Skeletal muscle tissue (tissue), 3 donors: ENCODE measurements at regions not wholly inside any gene's neighbourhood (a gene's known extent, or its start where the extent isn't known, plus 50 kb on each side); places are given as distances from the start of the nearest gene placed in this dataset.

Experiments
- H3K27ac ChIP-seq: one replicate; pipeline ENCODE4 v1.7.0; 2013; ENCODE audit warnings: mild to moderate bottlenecking, low read depth, low read length, inconsistent platforms
- H3K27me3 ChIP-seq, 3 donors: one replicate each; pipeline ENCODE4 v1.7.0; 2013; ENCODE audit warnings: low read length in 3 of 3; ENCODE audit not compliant: control insufficient read depth in 3 of 3, insufficient read depth in 3 of 3
- H3K36me3 ChIP-seq, 3 donors: one replicate each; pipeline ENCODE4 v1.7.0; 2013; ENCODE audit warnings: low read length in 3 of 3; ENCODE audit not compliant: control insufficient read depth in 3 of 3, insufficient read depth in 3 of 3
- H3K4me1 ChIP-seq, 3 donors: one replicate each; pipeline ENCODE4 v1.7.0; 2013; ENCODE audit warnings: low read length in 3 of 3, mild to moderate bottlenecking in 3 of 3; ENCODE audit not compliant: control insufficient read depth in 3 of 3, insufficient read depth in 3 of 3
- H3K4me3 ChIP-seq, 3 donors: one replicate each; pipeline ENCODE4 v1.7.0; 2013; ENCODE audit warnings: low read length in 3 of 3
- H3K9ac ChIP-seq, 3 donors: one replicate each; pipeline ENCODE4 v1.7.0; 2013; ENCODE audit warnings: low read length in 3 of 3, mild to moderate bottlenecking in 3 of 3, moderate library complexity in 2 of 3, low read depth in 1 of 3
- H3K9me3 ChIP-seq, 3 donors: one replicate each; pipeline ENCODE4 v1.7.0; 2013; ENCODE audit warnings: low read length in 3 of 3; ENCODE audit not compliant: control insufficient read depth in 3 of 3
- donor health status: Osteomylitis.

DNA sequence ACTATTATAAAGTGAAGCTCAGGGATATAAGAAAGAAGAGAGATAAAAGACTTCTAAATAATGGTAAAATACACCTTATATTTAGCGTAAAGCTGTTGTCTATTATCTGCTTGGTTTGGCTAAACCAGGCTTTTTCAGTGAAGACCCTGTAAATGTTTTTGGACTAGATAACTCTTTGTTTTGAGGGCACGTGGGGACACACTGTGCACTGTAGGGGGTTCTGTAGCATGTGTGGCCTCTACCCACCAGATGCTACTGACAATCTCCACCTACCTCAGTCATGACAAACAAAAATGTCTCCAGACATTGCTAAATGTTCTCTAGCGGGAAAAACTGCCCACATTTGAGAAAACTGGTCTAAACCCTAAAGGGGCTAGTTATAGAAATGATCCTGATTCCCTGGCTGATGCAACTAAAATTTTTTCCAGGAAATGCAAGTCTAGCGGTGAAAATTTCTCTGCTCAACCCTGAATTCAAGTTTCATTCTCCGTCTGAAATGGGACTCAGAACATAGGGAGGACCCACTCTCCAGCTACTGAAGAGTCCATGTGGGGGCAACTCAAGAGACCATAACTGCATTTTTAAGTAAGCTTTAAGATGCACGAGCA is 355.2 kb upstream of the RASGEF1B start:
- no peaks in the 10 kb centered on the region for H3K4me1 ChIP-seq
- no peak overlapping the region for H3K9ac ChIP-seq
- H3K27ac ChIP-seq, result no peak overlapping the region
- no peak overlapping the region for H3K4me3 ChIP-seq
- no peaks in the 10 kb centered on the region for H3K27me3 ChIP-seq
- no peaks in the 10 kb centered on the region for H3K36me3 ChIP-seq
- no peaks in the 10 kb centered on the region for H3K9me3 ChIP-seq

DNA sequence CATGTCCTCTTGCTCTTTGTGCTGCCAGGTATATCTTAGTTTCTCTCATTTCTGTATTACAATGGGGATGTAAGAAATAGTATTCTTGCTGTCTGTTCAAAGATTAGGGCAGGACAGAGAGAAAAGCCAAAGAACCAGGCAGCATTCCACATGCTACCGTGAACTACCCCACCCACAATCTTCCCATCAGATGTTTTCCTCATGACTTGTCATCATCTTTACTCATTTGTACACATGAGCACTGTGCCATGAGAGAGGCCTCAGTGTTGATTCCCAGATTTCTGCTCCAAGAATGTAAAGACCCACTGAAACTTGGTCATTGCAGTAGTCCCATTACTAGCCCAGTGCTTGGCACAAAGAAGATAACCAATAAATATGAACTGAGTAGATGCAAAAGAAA is 354.6 kb upstream of the RASGEF1B start:
- H3K4me1 ChIP-seq, result no peaks in the 10 kb centered on the region
- H3K36me3 ChIP-seq, result no peaks in the 10 kb centered on the region
- no peak overlapping the region for H3K4me3 ChIP-seq
- no peak overlapping the region for H3K9ac ChIP-seq
- no peaks in the 10 kb centered on the region for H3K9me3 ChIP-seq
- H3K27ac ChIP-seq, result no peak overlapping the region
- no peaks in the 10 kb centered on the region for H3K27me3 ChIP-seq

DNA sequence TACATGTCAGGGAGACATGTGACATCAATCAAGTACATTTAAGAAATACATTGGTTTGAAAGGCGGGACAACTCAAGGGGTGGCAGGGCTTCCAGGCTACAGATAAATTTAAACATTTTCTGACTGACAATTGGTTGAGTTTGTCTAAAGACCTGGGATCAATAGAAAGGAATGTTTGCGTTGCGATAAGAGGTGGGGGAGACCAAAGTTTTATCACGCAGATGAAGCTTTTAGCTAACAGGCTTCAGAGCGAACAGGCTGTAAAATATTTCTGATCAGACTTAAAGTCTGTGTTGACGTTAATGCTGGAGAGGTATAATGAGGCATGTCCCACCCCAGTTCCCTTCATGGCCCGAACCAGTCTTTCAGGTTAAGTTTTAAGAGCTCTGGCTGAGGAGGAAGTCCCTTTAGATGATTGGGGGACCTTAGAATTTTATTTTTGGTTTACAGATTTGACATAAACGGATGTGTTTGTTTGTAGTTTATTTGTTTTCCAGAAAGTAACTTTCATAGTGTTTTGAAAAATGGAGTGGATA is 346.7 kb upstream of the RASGEF1B start:
- Histone ChIP-seq H3K4me1 (no peaks in the 10 kb centered on the region), H3K9ac (no peak overlapping the region), H3K27ac (no peak overlapping the region), H3K27me3 (no peaks in the 10 kb centered on the region), H3K36me3 (no peaks in the 10 kb centered on the region), H3K9me3 (no peaks in the 10 kb centered on the region), H3K4me3 (no peak overlapping the region)

DNA sequence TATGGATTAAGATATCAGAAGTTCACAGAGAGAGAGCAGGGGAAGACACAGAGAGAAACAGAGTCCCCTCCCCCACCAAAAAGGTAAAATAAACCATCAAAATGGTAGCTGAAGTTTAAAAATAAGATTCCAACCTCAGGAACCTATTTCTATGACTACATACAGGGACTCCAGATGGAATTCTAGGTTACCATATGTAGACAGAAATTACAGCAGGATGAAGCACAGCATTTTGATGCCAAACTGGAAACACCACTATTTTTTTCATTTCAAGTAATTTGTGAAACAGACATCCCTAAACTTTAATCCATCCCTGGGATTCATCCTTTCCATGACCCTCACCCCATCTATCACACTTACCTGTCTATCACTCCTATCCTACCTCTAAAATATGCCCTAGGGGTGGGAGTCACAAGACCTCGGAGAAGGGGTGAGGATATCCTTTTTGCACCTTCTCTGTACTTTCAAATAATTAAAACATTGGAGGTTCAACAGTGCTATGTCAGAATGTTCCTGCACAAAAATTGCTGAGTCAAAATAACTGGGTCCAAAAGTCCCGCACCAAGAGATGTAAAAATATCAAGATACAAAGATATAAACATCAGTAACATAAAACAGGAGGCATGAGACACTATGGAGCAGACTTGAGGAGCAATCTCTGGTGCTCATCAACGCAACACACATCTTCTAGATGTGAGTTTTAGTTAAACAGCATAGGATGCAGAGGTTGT is 344.5 kb upstream of the RASGEF1B start:
- Histone ChIP-seq H3K27me3 (no peaks in the 10 kb centered on the region), H3K9ac (no peak overlapping the region), H3K9me3 (no peaks in the 10 kb centered on the region), H3K36me3 (no peaks in the 10 kb centered on the region), H3K4me1 (no peaks in the 10 kb centered on the region), H3K4me3 (no peak overlapping the region), H3K27ac (no peak overlapping the region)

DNA sequence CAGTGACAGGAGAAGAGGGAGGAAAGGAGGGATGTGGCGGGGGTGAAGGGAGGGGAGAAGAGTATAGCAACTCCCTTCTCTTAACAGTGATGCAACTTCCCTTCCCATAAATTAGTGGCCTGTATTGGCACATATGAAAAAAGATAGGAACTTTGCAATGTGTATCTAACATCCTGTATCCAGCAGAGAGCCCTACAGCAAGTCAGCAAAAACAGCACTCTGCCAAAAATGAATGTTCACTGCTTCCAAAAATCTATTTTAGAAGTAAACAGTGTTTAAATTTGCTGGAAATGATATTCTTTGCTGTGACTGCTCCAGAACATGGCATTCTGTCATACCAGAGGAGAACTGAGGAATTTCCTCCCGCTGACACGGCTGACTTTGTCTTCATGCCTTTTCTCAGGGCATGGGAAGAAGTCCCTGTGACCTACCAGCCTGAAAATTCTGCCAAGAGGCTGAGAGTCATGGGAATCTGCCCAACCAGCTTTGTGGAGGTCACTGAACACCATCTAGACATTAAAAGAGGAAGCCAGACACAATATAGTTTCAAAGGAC is 343.4 kb upstream of the RASGEF1B start:
- no peaks in the 10 kb centered on the region for H3K36me3 ChIP-seq
- H3K4me1 ChIP-seq, result no peaks in the 10 kb centered on the region
- H3K9ac ChIP-seq, result no peak overlapping the region
- H3K4me3 ChIP-seq, result no peak overlapping the region
- H3K27ac ChIP-seq, result no peak overlapping the region
- no peaks in the 10 kb centered on the region for H3K27me3 ChIP-seq
- no peaks in the 10 kb centered on the region for H3K9me3 ChIP-seq

DNA sequence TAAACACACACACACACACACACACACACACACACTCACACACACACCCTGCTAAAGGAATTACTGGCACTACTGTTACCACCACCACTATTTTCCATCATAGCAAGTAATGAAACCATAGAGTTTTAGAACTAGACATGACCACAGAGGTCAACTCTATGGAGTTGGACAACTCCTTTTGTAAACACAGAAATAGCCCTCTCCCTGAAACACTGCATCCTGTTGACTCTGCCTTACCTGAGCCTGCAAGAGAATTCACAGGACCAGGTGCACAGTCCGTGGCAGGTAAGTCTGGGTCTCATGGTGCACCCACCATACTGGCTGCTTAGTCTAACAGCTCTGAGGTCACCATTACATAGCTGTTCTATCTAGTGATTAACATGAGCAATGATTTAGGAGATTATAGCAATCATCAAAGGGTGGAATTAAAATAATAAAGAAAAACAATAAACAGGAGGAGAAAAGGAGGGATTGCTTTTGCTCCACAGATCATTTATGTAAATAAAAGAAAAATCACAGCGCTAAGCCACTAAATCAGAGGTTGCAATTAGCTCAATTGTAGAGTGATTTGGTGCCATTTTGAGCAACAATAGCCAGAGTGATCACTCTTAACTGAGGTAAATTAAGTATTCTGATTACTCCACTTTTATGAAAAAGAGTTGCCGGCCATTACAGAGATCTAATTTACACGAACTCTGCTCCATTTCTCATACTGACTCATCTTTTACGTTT is 340.0 kb upstream of the RASGEF1B start:
- Histone ChIP-seq H3K4me1 (no peaks in the 10 kb centered on the region), H3K4me3 (no peak overlapping the region), H3K27me3 (no peaks in the 10 kb centered on the region), H3K36me3 (no peaks in the 10 kb centered on the region), H3K9me3 (no peaks in the 10 kb centered on the region), H3K27ac (no peak overlapping the region), H3K9ac (no peak overlapping the region)

DNA sequence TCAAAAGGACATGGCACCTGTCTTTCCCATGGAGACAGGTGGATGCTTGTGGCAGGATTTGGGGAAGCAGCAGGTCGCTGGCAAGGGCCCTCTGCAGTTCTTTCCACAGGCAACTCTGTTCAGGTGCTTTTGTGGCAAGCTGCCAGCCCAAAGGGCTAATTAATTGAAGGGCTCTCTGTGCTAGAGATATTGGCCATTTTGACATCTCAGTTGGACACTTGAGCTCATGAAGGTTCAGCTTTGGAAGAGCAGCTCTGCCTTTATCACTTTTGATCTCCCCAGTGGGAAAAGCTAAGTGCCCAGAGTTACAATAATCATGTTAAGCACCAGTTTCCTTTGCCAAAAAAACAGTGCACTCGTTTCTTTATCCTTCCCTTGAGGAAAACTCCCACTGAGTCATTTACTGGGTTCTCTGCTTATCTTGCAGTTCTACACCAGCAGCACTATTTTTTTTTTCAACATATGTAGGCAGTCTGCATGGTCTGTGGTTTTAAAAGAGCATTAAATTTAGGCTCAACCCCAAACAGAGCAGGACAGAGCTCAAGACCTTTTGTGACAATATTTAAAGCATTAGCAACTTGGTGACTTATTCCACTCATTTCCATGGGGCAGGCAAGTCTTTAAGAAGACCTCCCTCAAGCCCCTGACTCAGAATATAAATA is 336.4 kb upstream of the RASGEF1B start:
- Histone ChIP-seq H3K36me3 (no peaks in the 10 kb centered on the region), H3K9ac (no peak overlapping the region), H3K9me3 (no peaks in the 10 kb centered on the region), H3K4me1 (no peaks in the 10 kb centered on the region), H3K27ac (no peak overlapping the region), H3K4me3 (no peak overlapping the region), H3K27me3 (no peaks in the 10 kb centered on the region)

DNA sequence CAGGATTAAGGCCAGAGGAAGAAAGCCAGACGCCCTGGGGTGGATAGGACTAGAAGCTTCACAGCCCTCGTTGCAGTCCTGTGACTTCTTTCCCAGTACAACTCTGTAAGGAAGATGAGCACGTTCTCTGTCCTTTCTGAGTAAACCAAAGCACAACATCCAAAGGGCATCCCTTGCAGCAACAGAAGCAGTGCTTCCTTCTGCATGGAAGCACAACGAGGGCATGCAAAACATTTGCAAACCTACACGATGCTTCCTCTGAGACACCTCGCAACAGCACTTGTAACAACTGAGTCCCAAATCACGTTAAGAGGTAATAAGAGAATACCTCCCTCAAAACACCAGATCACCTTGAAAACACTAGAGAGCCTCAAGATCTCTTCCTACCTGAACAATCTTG is 335.7 kb upstream of the RASGEF1B start:
- no peak overlapping the region for H3K4me3 ChIP-seq
- H3K27me3 ChIP-seq, result no peaks in the 10 kb centered on the region
- no peak overlapping the region for H3K27ac ChIP-seq

DNA sequence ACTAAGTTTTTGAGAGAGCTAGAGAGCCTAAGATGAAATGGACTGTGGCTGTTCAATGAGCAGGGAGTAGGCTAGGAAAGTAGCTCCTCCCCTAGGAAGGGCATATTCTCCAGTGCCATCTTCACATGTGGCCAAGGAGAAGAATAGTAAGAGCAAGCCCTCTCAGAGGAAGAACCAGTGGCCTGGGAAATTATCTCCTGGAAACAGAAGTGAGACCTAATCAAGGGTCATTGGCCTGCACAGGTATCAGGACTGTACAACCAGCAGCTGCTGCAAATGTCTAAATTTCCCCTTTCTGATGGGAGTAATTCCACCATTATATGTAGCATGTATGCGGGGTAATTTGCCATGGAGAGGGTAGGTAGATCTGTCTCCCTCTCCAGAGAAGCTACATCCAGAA is 334.8 kb upstream of the RASGEF1B start:
- Histone ChIP-seq H3K27me3 (no peaks in the 10 kb centered on the region), H3K9me3 (no peaks in the 10 kb centered on the region), H3K4me3 (no peak overlapping the region), H3K9ac (no peak overlapping the region), H3K4me1 (no peaks in the 10 kb centered on the region), H3K27ac (no peak overlapping the region), H3K36me3 (no peaks in the 10 kb centered on the region)

More for the DNA sequence above, 335.7 kb upstream of the RASGEF1B start:
- Histone ChIP-seq H3K36me3 (no peaks in the 10 kb centered on the region), H3K4me1 (no peaks in the 10 kb centered on the region), H3K9me3 (no peaks in the 10 kb centered on the region), H3K9ac (no peak overlapping the region)
